Erythroblast (primary cell): ENCODE measurements at regions not wholly inside any gene's neighbourhood (a gene's known extent, or its start where the extent isn't known, plus 50 kb on each side); places are given as distances from the start of the nearest gene placed in this dataset.

Source experiments
- GATA1 ChIP-seq: IDR thresholded peaks from 2 replicates; pipeline ENCODE4 v1.6.1; 2011; ENCODE audit warnings: low read depth, mild to moderate bottlenecking, control low read depth, low read length, moderate library complexity
- POLR2A ChIP-seq: IDR thresholded peaks from 2 replicates; pipeline ENCODE4 v1.6.1; 2011; ENCODE audit warnings: mild to moderate bottlenecking, low read length

DNA sequence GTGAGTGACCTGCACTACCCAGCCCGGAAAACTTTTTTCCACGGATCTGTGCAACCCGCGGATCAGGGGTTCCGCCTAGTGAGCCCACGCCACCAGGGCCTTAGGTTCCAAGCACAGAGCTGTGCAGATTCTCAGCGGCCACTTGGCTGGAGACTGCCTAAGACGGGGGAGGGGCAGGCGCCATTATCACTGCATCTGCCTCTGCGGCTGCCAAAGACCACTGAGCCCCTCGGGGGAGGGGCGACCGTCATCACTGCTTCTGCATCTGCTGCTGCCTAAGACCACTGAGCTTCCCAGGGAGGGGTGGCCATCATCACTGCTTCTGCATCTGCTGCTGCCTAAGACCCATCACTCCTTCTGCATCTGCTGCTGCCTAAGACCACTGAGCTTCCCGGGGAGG, 460.2 kb downstream of the OCA2 start:
- TF ChIP-seq POLR2A (no peak), GATA1 (no peak)
